Stomach (tissue), 4 donors: ENCODE measurements at regions not wholly inside any gene's neighbourhood (a gene's known extent, or its start where the extent isn't known, plus 50 kb on each side); places are given as distances from the start of the nearest gene placed in this dataset.
A peak's percentile ranks its signal among the peaks of the same experiment; 100 is the strongest.

Source experiments
- EP300 ChIP-seq: sonication (generic); formaldehyde crosslinking; IDR thresholded peaks from one replicate; pipeline ENCODE4 v1.6.1; 2017; ENCODE audit warnings: antibody characterized with exemption
- POLR2AphosphoS5 ChIP-seq, 3 donors: sonication (generic); formaldehyde crosslinking; IDR thresholded peaks; one replicate each; pipeline ENCODE4 v1.6.1; 2016; ENCODE audit warnings: antibody characterized with exemption in 3 of 3
- TF ChIP-seq, protein P1 (sequence below), 7 experiments: fragments of 450-650 bp in 4 of 7; fragments of 200-600 bp in 3 of 7; sonication (generic) in 3 of 7; IDR thresholded peaks; one replicate each; pipeline ENCODE4 v1.5.1; 2016 to 2019; ENCODE audit warnings: antibody characterized with exemption in 7 of 7, control low read depth in 2 of 7, mild to moderate bottlenecking in 1 of 7

DNA sequence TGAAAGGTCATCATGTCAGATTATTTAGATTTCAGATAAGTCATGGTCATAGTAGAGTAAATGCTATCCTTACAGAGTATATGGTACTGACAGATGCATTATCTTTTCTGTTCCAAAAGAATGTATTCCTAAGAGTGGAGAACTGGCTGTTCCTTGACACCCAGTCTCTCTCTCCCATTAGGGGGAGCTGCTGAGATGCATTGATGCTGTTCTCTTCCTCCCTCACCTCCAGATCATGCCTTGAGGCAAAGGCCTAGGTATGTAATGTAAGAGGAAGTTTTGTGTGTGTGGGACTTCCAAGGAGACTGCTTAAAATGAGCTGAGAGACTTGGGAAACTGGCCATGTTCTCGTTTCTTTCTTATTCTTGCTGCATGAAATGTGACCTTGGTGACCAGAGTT is 979.5 kb upstream of the CELF4 start:
- no peak for TF ChIP-seq EP300
- TF ChIP-seq POLR2AphosphoS5 (IDR thresholded peaks at IDR 0.05) = no peak
- TF ChIP-seq, protein P1, sequence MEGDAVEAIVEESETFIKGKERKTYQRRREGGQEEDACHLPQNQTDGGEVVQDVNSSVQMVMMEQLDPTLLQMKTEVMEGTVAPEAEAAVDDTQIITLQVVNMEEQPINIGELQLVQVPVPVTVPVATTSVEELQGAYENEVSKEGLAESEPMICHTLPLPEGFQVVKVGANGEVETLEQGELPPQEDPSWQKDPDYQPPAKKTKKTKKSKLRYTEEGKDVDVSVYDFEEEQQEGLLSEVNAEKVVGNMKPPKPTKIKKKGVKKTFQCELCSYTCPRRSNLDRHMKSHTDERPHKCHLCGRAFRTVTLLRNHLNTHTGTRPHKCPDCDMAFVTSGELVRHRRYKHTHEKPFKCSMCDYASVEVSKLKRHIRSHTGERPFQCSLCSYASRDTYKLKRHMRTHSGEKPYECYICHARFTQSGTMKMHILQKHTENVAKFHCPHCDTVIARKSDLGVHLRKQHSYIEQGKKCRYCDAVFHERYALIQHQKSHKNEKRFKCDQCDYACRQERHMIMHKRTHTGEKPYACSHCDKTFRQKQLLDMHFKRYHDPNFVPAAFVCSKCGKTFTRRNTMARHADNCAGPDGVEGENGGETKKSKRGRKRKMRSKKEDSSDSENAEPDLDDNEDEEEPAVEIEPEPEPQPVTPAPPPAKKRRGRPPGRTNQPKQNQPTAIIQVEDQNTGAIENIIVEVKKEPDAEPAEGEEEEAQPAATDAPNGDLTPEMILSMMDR (IDR thresholded peaks at IDR 0.05) = peak in 1 of 7 experiments; percentile 6
